HL-60 (cell line): ENCODE measurements at regions not wholly inside any gene's neighbourhood (a gene's known extent, or its start where the extent isn't known, plus 50 kb on each side); places are given as distances from the start of the nearest gene placed in this dataset.

Experiments used
- DNase-seq, 2 experiments: peaks; one replicate each; pipeline ENCODE4 v3.0.0-alpha.2; 2010 to 2020; ENCODE audit warnings: low read depth in 1 of 2, low spot score in 1 of 2
- H3K27ac ChIP-seq: fragments of 250-450 bp; sonication (Bioruptor Pico); replicated peaks from 2 replicates; pipeline ENCODE4 v1.5.1; 2020; ENCODE audit warnings: mild to moderate bottlenecking, moderate library complexity
- H3K27me3 ChIP-seq: fragments of 250-450 bp; sonication (Bioruptor Pico); 2 replicates; pipeline ENCODE4 v1.5.1; 2021; ENCODE audit warnings: mild to moderate bottlenecking, moderate library complexity; ENCODE audit not compliant: insufficient read depth, poor library complexity, severe bottlenecking
- H3K4me3 ChIP-seq: replicated peaks from 2 replicates; pipeline ENCODE4 v1.5.1; 2011; ENCODE audit warnings: mild to moderate bottlenecking, control low read depth, low read length; ENCODE audit not compliant: insufficient read depth
- CTCF ChIP-seq: IDR thresholded peaks from one replicate; pipeline ENCODE4 v1.5.1; 2011; ENCODE audit warnings: low read length, control low read depth, inconsistent platforms; ENCODE audit not compliant: insufficient read depth
- GABPA ChIP-seq: IDR thresholded peaks from 2 replicates; pipeline ENCODE4 v1.6.1; 2012; ENCODE audit warnings: low read depth
- POLR2AphosphoS5 ChIP-seq: IDR thresholded peaks from 2 replicates; pipeline ENCODE4 v1.6.1; 2012; ENCODE audit warnings: low read depth
- SPI1 ChIP-seq: IDR thresholded peaks from 2 replicates; pipeline ENCODE4 v1.6.1; 2012; ENCODE audit warnings: low read depth, mild to moderate bottlenecking, borderline replicate concordance
- TF ChIP-seq, protein P1 (sequence below): IDR thresholded peaks from 2 replicates; pipeline ENCODE4 v1.6.1; 2012; ENCODE audit warnings: low read depth; ENCODE audit not compliant: insufficient replicate concordance

DNA sequence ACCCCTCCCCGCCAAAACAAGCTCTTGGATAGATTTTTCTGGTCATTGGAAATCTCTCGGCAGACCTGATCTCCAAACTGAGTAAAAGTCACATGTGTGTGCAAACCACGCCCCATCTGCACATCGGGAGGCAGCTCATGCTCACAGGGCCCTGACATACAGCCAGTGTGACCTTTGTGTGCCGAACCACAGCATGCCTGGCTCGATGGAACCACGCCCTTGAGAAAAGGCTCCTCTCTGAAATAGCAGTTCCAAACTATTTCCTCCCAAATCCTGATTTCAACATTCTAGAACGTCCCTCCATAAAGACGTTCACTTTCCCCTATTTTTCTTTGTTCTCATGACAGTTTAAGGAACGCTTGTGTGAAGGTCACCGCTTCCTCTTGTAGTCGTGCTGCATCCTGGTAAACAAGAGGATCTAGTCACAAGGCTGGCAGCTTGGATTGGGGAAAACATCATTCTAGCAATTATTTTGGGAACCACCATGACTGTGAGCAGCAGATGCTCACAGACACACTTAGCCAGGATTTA is 59.3 kb upstream of the MAP4K4 start:
- no peak for DNase-seq
- no peaks in the 10 kb centered on the region for H3K27me3 ChIP-seq
- H3K4me3 ChIP-seq = no peak overlapping the region
- H3K27ac ChIP-seq = no peak overlapping the region
- no peak for TF ChIP-seq GABPA
- TF ChIP-seq POLR2AphosphoS5 = no peak
- no peak for TF ChIP-seq SPI1

DNA sequence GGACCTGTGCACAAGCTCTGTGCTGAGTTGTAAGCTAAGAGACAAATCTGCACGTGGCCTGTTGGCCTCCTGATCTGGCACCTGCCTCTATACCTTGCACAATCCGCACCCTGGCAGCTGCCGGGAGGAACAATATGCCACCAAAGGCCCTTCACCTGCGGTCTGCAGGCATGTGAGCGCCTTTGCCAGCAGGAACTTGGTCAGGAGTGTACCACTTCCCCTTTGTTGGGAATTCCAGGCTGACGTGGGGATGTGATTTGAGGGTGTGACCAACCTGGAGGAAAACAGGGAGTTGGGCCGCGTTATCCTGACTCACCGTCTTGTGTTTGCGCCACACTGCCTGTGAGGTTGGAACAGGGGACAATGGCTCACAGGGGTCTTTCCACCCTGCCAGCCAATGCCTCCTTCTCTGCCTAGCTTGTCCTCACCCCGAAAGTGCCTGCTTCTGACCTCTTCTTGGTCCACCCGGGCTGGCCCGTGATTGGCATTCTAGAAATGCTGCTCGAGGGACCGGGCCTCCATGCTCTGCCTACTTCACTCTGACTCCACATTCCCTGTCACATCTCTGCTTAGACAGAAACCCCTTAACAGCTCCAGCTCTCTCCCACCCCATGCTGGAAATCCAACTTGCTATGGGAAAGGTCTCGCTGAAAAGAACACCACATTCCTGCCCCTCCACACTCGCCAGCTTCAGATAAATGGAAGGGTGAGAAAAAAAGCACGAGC is 67.1 kb upstream of the MAP4K4 start:
- TF ChIP-seq, protein P1, sequence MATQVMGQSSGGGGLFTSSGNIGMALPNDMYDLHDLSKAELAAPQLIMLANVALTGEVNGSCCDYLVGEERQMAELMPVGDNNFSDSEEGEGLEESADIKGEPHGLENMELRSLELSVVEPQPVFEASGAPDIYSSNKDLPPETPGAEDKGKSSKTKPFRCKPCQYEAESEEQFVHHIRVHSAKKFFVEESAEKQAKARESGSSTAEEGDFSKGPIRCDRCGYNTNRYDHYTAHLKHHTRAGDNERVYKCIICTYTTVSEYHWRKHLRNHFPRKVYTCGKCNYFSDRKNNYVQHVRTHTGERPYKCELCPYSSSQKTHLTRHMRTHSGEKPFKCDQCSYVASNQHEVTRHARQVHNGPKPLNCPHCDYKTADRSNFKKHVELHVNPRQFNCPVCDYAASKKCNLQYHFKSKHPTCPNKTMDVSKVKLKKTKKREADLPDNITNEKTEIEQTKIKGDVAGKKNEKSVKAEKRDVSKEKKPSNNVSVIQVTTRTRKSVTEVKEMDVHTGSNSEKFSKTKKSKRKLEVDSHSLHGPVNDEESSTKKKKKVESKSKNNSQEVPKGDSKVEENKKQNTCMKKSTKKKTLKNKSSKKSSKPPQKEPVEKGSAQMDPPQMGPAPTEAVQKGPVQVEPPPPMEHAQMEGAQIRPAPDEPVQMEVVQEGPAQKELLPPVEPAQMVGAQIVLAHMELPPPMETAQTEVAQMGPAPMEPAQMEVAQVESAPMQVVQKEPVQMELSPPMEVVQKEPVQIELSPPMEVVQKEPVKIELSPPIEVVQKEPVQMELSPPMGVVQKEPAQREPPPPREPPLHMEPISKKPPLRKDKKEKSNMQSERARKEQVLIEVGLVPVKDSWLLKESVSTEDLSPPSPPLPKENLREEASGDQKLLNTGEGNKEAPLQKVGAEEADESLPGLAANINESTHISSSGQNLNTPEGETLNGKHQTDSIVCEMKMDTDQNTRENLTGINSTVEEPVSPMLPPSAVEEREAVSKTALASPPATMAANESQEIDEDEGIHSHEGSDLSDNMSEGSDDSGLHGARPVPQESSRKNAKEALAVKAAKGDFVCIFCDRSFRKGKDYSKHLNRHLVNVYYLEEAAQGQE = no peak
- TF ChIP-seq SPI1 (peak; percentile 87), POLR2AphosphoS5 (peak; percentile 98)
- DNase-seq = peak; percentile 50 to 73
- Histone ChIP-seq H3K27ac (no peak overlapping the region), H3K27me3 (no peaks in the 10 kb centered on the region), H3K4me3 (no peak overlapping the region)

- no peak overlapping the region for H3K4me3 ChIP-seq
Observed at GRCh38 chr2:101628030-101628392, 69.5 kb upstream of the MAP4K4 start.

More at GRCh38 chr2:101628030-101628392, 69.5 kb upstream of the MAP4K4 start:
- Histone ChIP-seq H3K27me3 (no peaks in the 10 kb centered on the region), H3K27ac (peak overlapping the region; percentile 56)
- TF ChIP-seq POLR2AphosphoS5 (no peak), SPI1 (no peak), GABPA (no peak), CTCF (no peak)
- TF ChIP-seq, protein P1 = no peak
- no peak for DNase-seq
